ENCODE measurements at regions not wholly inside any gene's neighbourhood (a gene's known extent, or its start where the extent isn't known, plus 50 kb on each side); places are given as distances from the start of the nearest gene placed in this dataset.

- no peak for DNase-seq
Measured at GRCh38 chr1:39134768-39135333, 69.6 kb upstream of the MACF1 start.

GRCh38 chr1:39136638-39137037 lies 67.9 kb upstream of the MACF1 start:
- no peak for DNase-seq

GRCh38 chr1:39139723-39140360 lies 64.7 kb upstream of the MACF1 start:
- DNase-seq: no peak

GRCh38 chr1:39141925-39142324 lies 62.6 kb upstream of the MACF1 start:
- DNase-seq: no peak

GRCh38 chr1:39142401-39143060 lies 62.0 kb upstream of the MACF1 start:
- DNase-seq: peak in 13 of 56 donors; percentile 8 to 53 (median 23)

GRCh38 chr1:39144924-39145323 lies 59.6 kb upstream of the MACF1 start:
- no peak for DNase-seq

GRCh38 chr1:39145331-39145965 lies 59.0 kb upstream of the MACF1 start:
- DNase-seq: no peak

- no peak for DNase-seq
Measured at GRCh38 chr1:39146681-39147080, 57.8 kb upstream of the MACF1 start.

GRCh38 chr1:39147099-39148025 lies 57.1 kb upstream of the MACF1 start:
- DNase-seq: no peak

- DNase-seq: no peak
Measured at GRCh38 chr1:39148942-39149341, 55.6 kb upstream of the MACF1 start.

- no peak for DNase-seq
Measured at GRCh38 chr1:39149509-39149908, 55.0 kb upstream of the MACF1 start.

GRCh38 chr1:39150779-39151178 lies 53.7 kb upstream of the MACF1 start:
- DNase-seq: no peak

- no peak for DNase-seq
Measured at GRCh38 chr1:39151267-39151666, 53.2 kb upstream of the MACF1 start.

- no peak for DNase-seq
Measured at GRCh38 chr1:39152923-39153322, 51.6 kb upstream of the MACF1 start.

GRCh38 chr1:39153684-39154083 lies 50.8 kb upstream of the MACF1 start:
- DNase-seq: no peak

- DNase-seq: peak in 1 of 56 donors; percentile 9
Measured at GRCh38 chr1:39154553-39155421, 49.7 kb upstream of the MACF1 start.
